ENCODE measurements at regions not wholly inside any gene's neighbourhood (a gene's known extent, or its start where the extent isn't known, plus 50 kb on each side); places are given as distances from the start of the nearest gene placed in this dataset.
"Not testable (repeated sequence)": the region's sequence is repeated elsewhere in the genome, so short reads cannot be mapped to it uniquely, and the experiment has no call there.

DNA sequence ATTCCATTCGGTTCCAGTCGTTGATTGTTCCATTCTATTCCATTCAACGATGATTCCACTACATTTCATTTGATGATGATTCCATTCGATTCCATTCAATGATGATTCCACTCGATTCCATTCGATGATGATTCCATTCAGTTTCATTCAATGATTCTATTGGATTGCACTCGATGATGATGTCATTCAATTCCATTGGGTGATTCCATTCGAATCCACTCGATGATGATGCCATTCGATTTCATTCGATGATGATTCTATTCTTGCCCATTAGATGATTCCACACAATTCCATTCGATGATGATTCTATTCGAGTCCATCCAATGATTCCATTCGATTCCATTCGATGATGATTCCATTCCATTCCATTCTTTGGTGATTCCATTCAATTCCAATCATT is 1283.7 kb downstream of the TP53TG3F start:
- Histone ChIP-seq H3K79me2 (ENCODE audit: insufficient read depth, low read length) (no peaks in the 10 kb centered on the region), H3K4me2 (ENCODE audit: low read depth, low read length) (no peak overlapping the region), H3K9ac (ENCODE audit: insufficient read depth, low read depth, low read length) (no peak overlapping the region), H3K9me3 (ENCODE audit: low read length) (peaks cover 82% of the 10 kb centered on the region), H3K27ac (ENCODE audit: extremely low read length, insufficient read depth, low read length) (no peak overlapping the region), H4K20me1 (ENCODE audit: insufficient read depth, low read length) (no peaks in the 10 kb centered on the region), H3K4me1 (ENCODE audit: insufficient read depth, low read length) (no peaks in the 10 kb centered on the region), H3K27me3 (ENCODE audit: control insufficient read depth in 1 of 2, insufficient read depth in 2 of 2, low read length in 2 of 2) (no peaks in the 10 kb centered on the region), H2AFZ (ENCODE audit: low read length) (no peak overlapping the region), H3K36me3 (replicated peaks in 1 of 2; ENCODE audit: control insufficient read depth in 1 of 2, insufficient read depth in 2 of 2, low read length in 2 of 2) (no peaks in the 10 kb centered on the region), H3K4me3 (replicated peaks in 1 of 3; ENCODE audit: insufficient read depth in 1 of 3, low read depth in 2 of 3, low read length in 3 of 3) (no peak overlapping the region)
- ATAC-seq: no peak
- TF ChIP-seq CREB1 (IDR thresholded peaks at IDR 0.05) (peak; percentile 87), CREB1 (CRISPR knock-in tag; IDR thresholded peaks at IDR 0.05) (no peak), ATF7 (IDR thresholded peaks at IDR 0.05) (peak; percentile 98), ATF7 (CRISPR knock-in tag; IDR thresholded peaks at IDR 0.05) (no peak)
- TF ChIP-seq, protein P1, sequence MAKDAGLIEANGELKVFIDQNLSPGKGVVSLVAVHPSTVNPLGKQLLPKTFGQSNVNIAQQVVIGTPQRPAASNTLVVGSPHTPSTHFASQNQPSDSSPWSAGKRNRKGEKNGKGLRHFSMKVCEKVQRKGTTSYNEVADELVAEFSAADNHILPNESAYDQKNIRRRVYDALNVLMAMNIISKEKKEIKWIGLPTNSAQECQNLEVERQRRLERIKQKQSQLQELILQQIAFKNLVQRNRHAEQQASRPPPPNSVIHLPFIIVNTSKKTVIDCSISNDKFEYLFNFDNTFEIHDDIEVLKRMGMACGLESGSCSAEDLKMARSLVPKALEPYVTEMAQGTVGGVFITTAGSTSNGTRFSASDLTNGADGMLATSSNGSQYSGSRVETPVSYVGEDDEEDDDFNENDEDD (CRISPR knock-in tag; IDR thresholded peaks at IDR 0.05; ENCODE audit: borderline replicate concordance): no peak
- DNase-seq (ENCODE audit: low spot score): no peak
- CTCF ChIA-PET (ENCODE audit: low intra/inter-chr PET ratio, low total read pairs): no interaction called here
- intact Hi-C loops (cut with micrococcal nuclease; ENCODE audit: unreplicated experiment) (no loop called here), in situ Hi-C loops (cut with HindIII; ENCODE audit: extremely low pct_ligation_motif_present, low pct_unique_long_range_greater_than_20kb) (no loop called here)
- WGBS (ENCODE audit: low lambda C conversion rate): 14% methylated on average over 15 of the region's 15 CpGs
- no TSS peak for BruUV-seq (replicated peaks)
- FAIRE-seq: no peak
- POLR2A ChIA-PET: no interaction called here

DNA sequence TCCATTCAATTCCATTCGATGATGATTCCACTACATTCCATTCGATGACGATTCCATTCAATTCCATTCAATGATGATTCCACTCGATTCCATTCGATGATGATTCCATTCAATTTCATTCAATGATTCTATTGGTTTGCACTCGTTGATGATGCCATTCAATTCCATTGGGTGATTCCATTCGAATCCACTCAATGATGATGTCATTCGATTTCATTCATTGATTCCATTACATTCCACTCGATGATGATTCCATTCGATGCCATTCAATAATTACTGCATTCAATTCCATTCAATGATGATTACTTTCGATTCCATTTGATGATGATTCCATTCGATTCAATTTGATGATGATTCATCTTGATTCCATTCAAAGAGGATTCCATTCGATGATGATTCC is 1299.4 kb downstream of the TP53TG3F start:
- 25% methylated on average over 13 of the region's 13 CpGs for WGBS (ENCODE audit: low lambda C conversion rate)
- H3K79me2 ChIP-seq (ENCODE audit: insufficient read depth, low read length): no peaks in the 10 kb centered on the region
- H2AFZ ChIP-seq (ENCODE audit: low read length): no peak overlapping the region
- no peak overlapping the region for H3K4me2 ChIP-seq (ENCODE audit: low read depth, low read length)
- H4K20me1 ChIP-seq (ENCODE audit: insufficient read depth, low read length): no peaks in the 10 kb centered on the region
- H3K9ac ChIP-seq (ENCODE audit: insufficient read depth, low read depth, low read length): no peak overlapping the region
- no peak overlapping the region for H3K27ac ChIP-seq (ENCODE audit: extremely low read length, insufficient read depth, low read length)
- in situ Hi-C loops (cut with HindIII; ENCODE audit: extremely low pct_ligation_motif_present, low pct_unique_long_range_greater_than_20kb): no loop called here
- CTCF ChIA-PET (ENCODE audit: low intra/inter-chr PET ratio, low total read pairs): no interaction called here
- DNase-seq (ENCODE audit: low spot score) (no peak), FAIRE-seq (no peak), ATAC-seq (no peak)
- no peaks in the 10 kb centered on the region for H3K36me3 ChIP-seq (replicated peaks in 1 of 2; ENCODE audit: control insufficient read depth in 1 of 2, insufficient read depth in 2 of 2, low read length in 2 of 2)
- TF ChIP-seq ATF7 (IDR thresholded peaks at IDR 0.05): peak; percentile 97
- TF ChIP-seq ATF7 (CRISPR knock-in tag; IDR thresholded peaks at IDR 0.05): no peak
- TF ChIP-seq CREB1 (IDR thresholded peaks at IDR 0.05): peak; percentile 85
- TF ChIP-seq CREB1 (CRISPR knock-in tag; IDR thresholded peaks at IDR 0.05): no peak
- TF ChIP-seq HCFC1 (IDR thresholded peaks at IDR 0.05; ENCODE audit: low read depth, low read length): no peak
- TF ChIP-seq SP4 (CRISPR knock-in tag; IDR thresholded peaks at IDR 0.05): no peak
- POLR2A ChIA-PET: no interaction called here
- no peaks in the 10 kb centered on the region for H3K27me3 ChIP-seq (ENCODE audit: control insufficient read depth in 1 of 2, insufficient read depth in 2 of 2, low read length in 2 of 2)
- no TSS peak for BruUV-seq (replicated peaks)
- peaks cover 100% of the 10 kb centered on the region for H3K9me3 ChIP-seq (ENCODE audit: low read length)
- no peaks in the 10 kb centered on the region for H3K4me1 ChIP-seq (ENCODE audit: insufficient read depth, low read length)
- intact Hi-C loops (cut with micrococcal nuclease; ENCODE audit: unreplicated experiment): no loop called here
- H3K4me3 ChIP-seq (replicated peaks in 1 of 3; ENCODE audit: insufficient read depth in 1 of 3, low read depth in 2 of 3, low read length in 3 of 3): no peak overlapping the region

DNA sequence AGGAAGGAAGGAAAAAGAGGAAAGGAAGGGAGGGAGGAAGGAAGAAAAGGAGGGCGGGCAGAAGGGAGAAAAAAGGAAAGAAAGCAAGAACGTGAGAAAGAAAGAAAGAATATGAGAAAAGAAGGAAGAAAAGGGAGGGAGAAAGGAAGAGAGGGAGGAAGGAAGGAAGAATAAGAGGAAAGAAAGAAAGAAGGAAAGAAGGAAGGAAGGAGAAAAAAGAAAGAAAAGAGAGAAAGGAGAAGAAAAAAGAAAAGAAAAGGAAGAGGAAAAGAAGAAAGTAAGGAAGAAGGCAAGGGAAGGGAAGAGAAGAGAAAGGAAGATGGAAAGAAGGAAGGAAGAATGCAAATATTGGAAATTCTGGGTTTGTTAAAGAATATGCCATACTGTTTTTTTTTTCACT is 1332.4 kb downstream of the TP53TG3F start:
- FAIRE-seq; H3K36me3 ChIP-seq (replicated peaks in 1 of 2; ENCODE audit: control insufficient read depth in 1 of 2, insufficient read depth in 2 of 2, low read length in 2 of 2); H3K9ac ChIP-seq (ENCODE audit: insufficient read depth, low read depth, low read length); H3K27me3 ChIP-seq (ENCODE audit: control insufficient read depth in 1 of 2, insufficient read depth in 2 of 2, low read length in 2 of 2); POLR2A ChIA-PET; H3K79me2 ChIP-seq (ENCODE audit: insufficient read depth, low read length); ATAC-seq; BruUV-seq (replicated peaks); H3K4me2 ChIP-seq (ENCODE audit: low read depth, low read length); H3K27ac ChIP-seq (ENCODE audit: extremely low read length, insufficient read depth, low read length); in situ Hi-C loops (cut with HindIII; ENCODE audit: extremely low pct_ligation_motif_present, low pct_unique_long_range_greater_than_20kb); H3K4me1 ChIP-seq (ENCODE audit: insufficient read depth, low read length); intact Hi-C loops (cut with micrococcal nuclease; ENCODE audit: unreplicated experiment); H2AFZ ChIP-seq (ENCODE audit: low read length); H3K4me3 ChIP-seq (replicated peaks in 1 of 3; ENCODE audit: insufficient read depth in 1 of 3, low read depth in 2 of 3, low read length in 3 of 3); DNase-seq (ENCODE audit: low spot score); CTCF ChIA-PET (ENCODE audit: low intra/inter-chr PET ratio, low total read pairs); H4K20me1 ChIP-seq (ENCODE audit: insufficient read depth, low read length): not testable (repeated sequence)
- 4% methylated on average over 2 of the region's 2 CpGs for WGBS (ENCODE audit: low lambda C conversion rate)
- H3K9me3 ChIP-seq (ENCODE audit: low read length): peaks cover 67% of the 10 kb centered on the region

Data from HepG2 (cell line).